Stimulated activated memory B cell treated with anti-CD40 and anti-IgM and Interleukin-4, amounts not matched to agents 10 μg/mL and 1 μg/mL and 100 μg/mL, for 72 hours (primary cell): ENCODE measurements at regions not wholly inside any gene's neighbourhood (a gene's known extent, or its start where the extent isn't known, plus 50 kb on each side); places are given as distances from the start of the nearest gene placed in this dataset.

Source experiments
- ATAC-seq: fragments of 150-1000 bp; cut with Tn5 transposase; 2 replicates; pipeline ENCODE4 v1.10.0; 2021
- H3K27ac Mint-ChIP-seq: one replicate; pipeline ENCODE4 v1.8.0; 2022; ENCODE audit warnings: mild to moderate bottlenecking, mixed read lengths
- H3K27me3 Mint-ChIP-seq: one replicate; pipeline ENCODE4 v1.8.0; 2022; ENCODE audit warnings: mixed read lengths
- H3K36me3 Mint-ChIP-seq: one replicate; pipeline ENCODE4 v1.8.0; 2022; ENCODE audit warnings: mixed read lengths
- H3K4me1 Mint-ChIP-seq: one replicate; pipeline ENCODE4 v1.8.0; 2022; ENCODE audit warnings: mixed read lengths
- H3K4me3 Mint-ChIP-seq: one replicate; pipeline ENCODE4 v1.8.0; 2022; ENCODE audit warnings: mild to moderate bottlenecking, moderate library complexity, mixed read lengths
- H3K9me3 Mint-ChIP-seq: one replicate; pipeline ENCODE4 v1.8.0; 2022; ENCODE audit warnings: mixed read lengths

DNA sequence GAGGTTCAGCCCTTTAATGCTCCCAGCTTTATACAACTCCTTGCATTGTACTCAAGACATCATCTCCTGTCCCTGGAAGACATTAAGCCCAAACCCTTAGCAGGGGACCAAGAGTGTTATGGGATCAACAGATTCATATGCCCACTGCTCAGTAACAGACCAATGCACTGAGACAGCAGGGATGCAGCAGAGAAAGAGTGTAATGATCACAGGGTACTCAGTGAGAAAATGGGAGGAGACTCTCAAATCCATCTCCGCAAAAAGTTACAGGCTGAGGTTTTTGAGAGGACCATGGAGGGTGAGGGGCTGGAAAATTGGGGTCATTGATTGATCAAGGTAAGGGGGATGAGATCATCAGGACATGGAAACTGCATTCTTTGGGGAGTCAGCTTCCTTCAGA, 96.2 kb downstream of the MATN1 start:
- Mint-ChIP-seq H3K9me3 (peaks cover 10% of the 10 kb centered on the region), H3K36me3 (no peaks in the 10 kb centered on the region), H3K27me3 (peaks cover 48% of the 10 kb centered on the region), H3K4me3 (no peak overlapping the region), H3K27ac (no peak overlapping the region), H3K4me1 (no peaks in the 10 kb centered on the region)
- ATAC-seq: no peak

DNA sequence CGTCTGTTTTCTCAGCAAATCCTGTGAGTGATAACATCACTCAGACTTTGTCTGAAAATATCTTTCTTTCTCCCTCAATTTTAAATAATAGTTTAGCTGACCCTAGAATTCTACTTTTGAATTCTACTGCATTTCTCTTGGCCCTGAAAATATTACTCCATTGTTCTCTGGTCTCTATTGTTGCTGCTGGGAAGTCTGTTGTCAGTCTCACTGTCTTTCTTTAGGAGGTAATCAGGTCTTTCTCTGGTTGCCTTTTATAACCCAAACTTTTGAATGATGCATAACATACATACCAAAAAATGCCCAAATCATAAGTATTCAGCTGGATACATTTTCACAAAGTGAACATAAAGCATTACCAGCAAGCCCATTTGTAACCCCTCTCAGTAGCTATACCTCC, 100.0 kb downstream of the MATN1 start:
- peaks cover 59% of the 10 kb centered on the region for H3K27me3 Mint-ChIP-seq
- no peaks in the 10 kb centered on the region for H3K4me1 Mint-ChIP-seq
- no peaks in the 10 kb centered on the region for H3K36me3 Mint-ChIP-seq
- H3K27ac Mint-ChIP-seq: no peak overlapping the region
- no peak overlapping the region for H3K4me3 Mint-ChIP-seq
- peaks cover 13% of the 10 kb centered on the region for H3K9me3 Mint-ChIP-seq
- ATAC-seq: no peak

- no peaks in the 10 kb centered on the region for H3K4me1 Mint-ChIP-seq
- peaks cover 43% of the 10 kb centered on the region for H3K27me3 Mint-ChIP-seq
- H3K36me3 Mint-ChIP-seq: no peaks in the 10 kb centered on the region
- H3K27ac Mint-ChIP-seq: no peak overlapping the region
- peaks cover 13% of the 10 kb centered on the region for H3K9me3 Mint-ChIP-seq
- no peak overlapping the region for H3K4me3 Mint-ChIP-seq
- ATAC-seq: no peak
Observed at GRCh38 chr1:30619619-30620018, 103.8 kb downstream of the MATN1 start.

DNA sequence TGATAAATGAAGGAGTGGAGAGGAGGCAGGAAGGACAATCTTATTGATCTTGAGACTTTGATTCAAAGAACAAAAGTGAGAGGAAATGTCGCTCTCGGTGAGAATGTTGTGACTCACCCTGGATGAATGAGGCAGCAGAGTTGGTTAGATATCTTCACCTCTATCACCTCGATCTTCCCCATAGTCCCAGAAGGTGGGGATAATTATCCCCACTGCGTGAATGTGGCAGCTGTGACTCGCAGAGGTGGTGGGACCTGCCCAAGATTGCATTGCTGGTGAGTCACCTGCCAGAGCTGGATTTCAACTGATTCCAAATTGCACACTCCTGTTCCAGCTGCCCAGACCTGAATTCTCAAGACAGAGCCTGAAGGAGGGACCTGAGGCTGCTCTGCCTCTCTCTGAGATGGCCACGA, 105.0 kb downstream of the MATN1 start:
- no peak for ATAC-seq
- Mint-ChIP-seq H3K27ac (no peak overlapping the region), H3K4me3 (no peak overlapping the region), H3K27me3 (peaks cover 43% of the 10 kb centered on the region), H3K4me1 (no peaks in the 10 kb centered on the region), H3K9me3 (peaks cover 8% of the 10 kb centered on the region), H3K36me3 (no peaks in the 10 kb centered on the region)

DNA sequence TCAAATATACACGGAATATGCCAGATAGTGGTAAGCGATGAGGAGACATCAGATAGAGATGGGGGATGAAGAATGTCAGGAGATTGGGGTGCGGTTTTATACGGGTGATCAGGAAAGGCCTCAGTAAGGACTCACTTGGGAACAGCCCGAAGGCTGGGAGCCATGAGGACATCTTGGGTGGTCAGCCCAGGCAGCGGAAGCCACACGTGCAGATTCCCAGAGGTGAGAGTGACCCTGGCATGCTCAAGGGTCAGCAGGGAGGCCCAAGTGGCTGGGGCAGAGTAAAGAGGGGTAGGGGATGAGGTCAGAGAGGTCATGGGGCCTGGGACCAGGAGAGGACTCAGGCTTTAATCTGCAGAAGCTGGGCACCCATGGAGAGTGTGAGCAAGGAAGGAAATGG, 106.6 kb downstream of the MATN1 start:
- Mint-ChIP-seq H3K36me3 (no peaks in the 10 kb centered on the region), H3K27ac (no peak overlapping the region), H3K27me3 (peaks cover 43% of the 10 kb centered on the region), H3K4me1 (no peaks in the 10 kb centered on the region), H3K4me3 (no peak overlapping the region), H3K9me3 (peaks cover 3% of the 10 kb centered on the region)
- ATAC-seq: no peak

- H3K4me3 Mint-ChIP-seq: no peak overlapping the region
- no peak overlapping the region for H3K27ac Mint-ChIP-seq
- no peaks in the 10 kb centered on the region for H3K9me3 Mint-ChIP-seq
- no peaks in the 10 kb centered on the region for H3K36me3 Mint-ChIP-seq
- peaks cover 43% of the 10 kb centered on the region for H3K27me3 Mint-ChIP-seq
- no peak for ATAC-seq
- no peaks in the 10 kb centered on the region for H3K4me1 Mint-ChIP-seq
Observed at GRCh38 chr1:30615816-30616590, 107.4 kb downstream of the MATN1 start.

- Mint-ChIP-seq H3K27ac (no peak overlapping the region), H3K4me1 (no peaks in the 10 kb centered on the region), H3K4me3 (no peak overlapping the region), H3K9me3 (no peaks in the 10 kb centered on the region), H3K36me3 (no peaks in the 10 kb centered on the region), H3K27me3 (peaks cover 38% of the 10 kb centered on the region)
- ATAC-seq: no peak
Observed at GRCh38 chr1:30615076-30615795, 108.1 kb downstream of the MATN1 start.

GRCh38 chr1:30613188-30613587, 110.2 kb downstream of the MATN1 start:
- Mint-ChIP-seq H3K4me3 (no peak overlapping the region), H3K9me3 (no peaks in the 10 kb centered on the region), H3K27me3 (peaks cover 35% of the 10 kb centered on the region), H3K36me3 (no peaks in the 10 kb centered on the region), H3K4me1 (no peaks in the 10 kb centered on the region), H3K27ac (no peak overlapping the region)
- no peak for ATAC-seq

- Mint-ChIP-seq H3K4me3 (no peak overlapping the region), H3K36me3 (no peaks in the 10 kb centered on the region), H3K9me3 (no peaks in the 10 kb centered on the region), H3K27me3 (peaks cover 36% of the 10 kb centered on the region), H3K4me1 (no peaks in the 10 kb centered on the region), H3K27ac (no peak overlapping the region)
- ATAC-seq: no peak
Observed at GRCh38 chr1:30612536-30613065, 110.8 kb downstream of the MATN1 start.

DNA sequence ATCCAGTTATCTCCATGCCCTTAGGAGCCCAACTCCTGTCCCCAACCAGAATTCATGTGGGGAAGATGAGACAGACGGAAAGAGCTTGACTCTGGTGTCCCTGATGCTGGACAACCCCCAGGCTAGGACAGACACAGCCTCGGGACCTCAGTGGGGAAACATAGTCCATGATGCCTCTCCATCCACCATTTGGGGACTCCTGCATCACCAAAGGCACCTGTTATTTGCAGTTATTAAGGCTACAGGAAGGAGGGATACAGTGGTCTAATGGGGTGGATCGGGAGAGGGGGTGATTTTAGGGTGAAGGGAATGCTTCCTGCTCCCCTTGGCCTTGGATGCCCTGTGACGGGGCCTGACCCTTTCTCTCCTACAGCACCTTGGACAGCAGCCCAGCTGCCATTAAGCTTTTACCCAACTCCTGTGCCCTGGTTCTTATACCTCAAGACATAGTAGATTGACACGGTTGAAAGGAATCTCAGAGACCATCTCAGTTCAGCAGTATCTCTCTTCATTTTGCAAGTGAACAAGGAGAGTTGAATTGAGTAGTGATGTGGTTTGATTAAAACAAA, 111.6 kb downstream of the MATN1 start:
- Mint-ChIP-seq H3K27ac (no peak overlapping the region), H3K9me3 (no peaks in the 10 kb centered on the region), H3K4me1 (no peaks in the 10 kb centered on the region), H3K36me3 (no peaks in the 10 kb centered on the region), H3K4me3 (no peak overlapping the region), H3K27me3 (peaks cover 34% of the 10 kb centered on the region)
- no peak for ATAC-seq

DNA sequence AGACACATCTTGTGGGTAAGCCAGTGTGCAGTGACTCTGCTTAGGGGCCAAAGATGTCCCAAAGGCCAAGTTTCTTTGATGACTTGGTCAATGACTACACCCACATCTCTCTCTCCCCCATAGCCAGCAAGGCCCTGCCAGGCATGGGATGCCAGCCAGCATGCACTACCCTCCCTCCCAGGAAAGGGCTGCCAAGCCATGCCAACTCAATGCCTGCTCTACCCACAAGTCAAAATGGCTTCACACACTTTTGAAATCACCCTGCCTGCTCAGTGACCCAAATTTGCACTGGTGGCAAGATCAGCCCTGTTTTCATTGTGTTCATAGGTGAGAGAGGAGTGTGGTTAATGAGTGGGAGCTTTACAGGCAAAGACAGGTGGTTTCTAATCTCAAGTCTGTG, 112.5 kb downstream of the MATN1 start:
- H3K27me3 Mint-ChIP-seq: peaks cover 34% of the 10 kb centered on the region
- H3K27ac Mint-ChIP-seq: no peak overlapping the region
- H3K36me3 Mint-ChIP-seq: no peaks in the 10 kb centered on the region
- ATAC-seq: no peak
- H3K4me3 Mint-ChIP-seq: no peak overlapping the region
- no peaks in the 10 kb centered on the region for H3K9me3 Mint-ChIP-seq
- H3K4me1 Mint-ChIP-seq: no peaks in the 10 kb centered on the region

- Mint-ChIP-seq H3K27me3 (peaks cover 42% of the 10 kb centered on the region), H3K27ac (no peak overlapping the region), H3K4me3 (no peak overlapping the region), H3K4me1 (no peaks in the 10 kb centered on the region), H3K36me3 (no peaks in the 10 kb centered on the region), H3K9me3 (no peaks in the 10 kb centered on the region)
- no peak for ATAC-seq
Observed at GRCh38 chr1:30609999-30610345, 113.4 kb downstream of the MATN1 start.

GRCh38 chr1:30609336-30609998, 113.9 kb downstream of the MATN1 start:
- no peak overlapping the region for H3K27ac Mint-ChIP-seq
- H3K27me3 Mint-ChIP-seq: peaks cover 46% of the 10 kb centered on the region
- no peaks in the 10 kb centered on the region for H3K4me1 Mint-ChIP-seq
- H3K36me3 Mint-ChIP-seq: no peaks in the 10 kb centered on the region
- H3K9me3 Mint-ChIP-seq: no peaks in the 10 kb centered on the region
- no peak for ATAC-seq
- H3K4me3 Mint-ChIP-seq: no peak overlapping the region

DNA sequence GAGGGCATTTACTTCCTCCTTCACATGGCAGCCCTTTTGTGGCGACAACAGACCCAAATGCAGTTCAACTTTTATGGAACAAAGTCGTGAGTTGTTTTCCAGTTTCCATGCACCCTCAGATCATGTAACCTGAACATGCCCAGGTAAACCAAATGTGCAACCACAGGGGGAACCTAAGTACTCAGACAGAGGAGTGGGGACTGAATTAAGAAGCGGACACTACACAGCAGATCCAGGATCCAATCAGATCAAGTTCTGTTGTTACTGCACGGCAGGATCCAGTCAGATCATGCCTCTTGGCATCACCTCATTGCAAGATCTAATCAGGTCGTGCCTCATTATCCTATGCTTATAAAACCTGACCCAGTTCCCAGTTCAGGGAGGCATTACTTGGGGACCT, 115.7 kb downstream of the MATN1 start:
- H3K36me3 Mint-ChIP-seq: no peaks in the 10 kb centered on the region
- H3K9me3 Mint-ChIP-seq: no peaks in the 10 kb centered on the region
- H3K27me3 Mint-ChIP-seq: peaks cover 56% of the 10 kb centered on the region
- H3K4me1 Mint-ChIP-seq: no peaks in the 10 kb centered on the region
- H3K4me3 Mint-ChIP-seq: no peak overlapping the region
- no peak overlapping the region for H3K27ac Mint-ChIP-seq
- ATAC-seq: no peak

GRCh38 chr1:30606166-30606565, 117.2 kb downstream of the MATN1 start:
- Mint-ChIP-seq H3K36me3 (no peaks in the 10 kb centered on the region), H3K4me3 (no peak overlapping the region), H3K27me3 (peaks cover 71% of the 10 kb centered on the region), H3K9me3 (peaks cover 1% of the 10 kb centered on the region), H3K4me1 (no peaks in the 10 kb centered on the region), H3K27ac (no peak overlapping the region)
- no peak for ATAC-seq
